HG03095 (cell line): ENCODE measurements at regions not wholly inside any gene's neighbourhood (a gene's known extent, or its start where the extent isn't known, plus 50 kb on each side); places are given as distances from the start of the nearest gene placed in this dataset.
"Not testable (repeated sequence)": the region's sequence is repeated elsewhere in the genome, so short reads cannot be mapped to it uniquely, and the experiment has no call there.

ENCODE experiments used
- ATAC-seq: cut with Tn5 transposase; IDR thresholded peaks from one replicate; pipeline ENCODE4 v1.9.1; 2021; ENCODE audit warnings: moderate library complexity; ENCODE audit not compliant: unreplicated experiment

DNA sequence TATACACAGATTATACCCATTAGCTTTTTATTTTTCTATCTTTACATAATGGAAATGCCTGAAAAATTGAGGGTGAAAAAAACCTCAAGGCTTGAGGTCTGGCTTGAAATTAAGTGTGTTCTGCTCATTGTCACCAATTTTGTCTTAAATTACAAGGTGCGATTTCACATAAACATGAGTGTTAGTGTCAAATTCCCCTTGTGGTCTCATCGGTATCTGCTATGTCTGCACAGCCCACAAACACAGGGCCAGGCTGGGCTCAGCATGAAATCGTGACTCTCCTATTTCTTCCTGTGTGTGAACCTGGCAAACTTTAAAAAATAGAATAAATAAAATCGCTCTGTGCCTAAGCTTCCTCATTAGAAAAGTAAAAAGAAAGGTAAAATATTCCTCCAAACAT, 109.1 kb downstream of the CRLF2 start:
- ATAC-seq, result no peak

DNA sequence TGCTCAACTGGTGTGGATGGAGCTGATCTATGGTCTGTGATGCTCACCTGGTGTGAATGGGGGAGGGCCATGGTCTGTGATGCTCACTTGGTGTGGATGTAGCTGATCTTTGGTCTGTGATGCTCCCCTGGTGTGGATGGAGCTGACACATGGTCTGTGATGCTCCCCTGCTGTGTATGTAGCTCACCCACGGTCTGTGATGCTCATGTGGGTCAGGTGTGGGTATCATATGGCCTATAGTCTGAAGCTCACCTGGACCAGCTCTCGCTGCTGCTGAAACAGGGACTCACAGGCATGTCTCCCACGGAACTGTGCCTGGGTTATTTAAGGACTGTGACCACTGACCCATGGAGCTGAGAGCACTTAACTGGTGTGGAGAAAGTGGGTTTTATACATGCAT, 109.7 kb downstream of the CRLF2 start:
- no peak for ATAC-seq

DNA sequence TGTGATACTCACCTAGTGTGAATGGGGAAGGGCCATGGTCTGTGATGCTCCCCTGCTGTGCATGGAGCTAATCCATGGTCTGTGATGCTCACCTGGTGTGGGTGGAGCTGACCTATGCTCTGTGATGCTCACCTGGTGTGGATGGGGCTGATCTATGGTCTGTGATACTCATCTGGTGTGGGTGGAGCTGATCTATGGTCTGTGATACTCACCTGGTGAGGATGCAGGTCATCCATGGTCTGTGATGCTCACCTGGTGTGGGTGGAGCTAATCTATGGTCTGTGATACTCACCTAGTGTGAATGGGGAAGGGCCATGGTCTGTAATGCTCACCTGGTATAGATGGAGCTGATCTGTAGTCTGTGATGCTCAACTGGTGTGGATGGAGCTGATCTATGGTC, 110.2 kb downstream of the CRLF2 start:
- ATAC-seq, result not testable (repeated sequence)

DNA sequence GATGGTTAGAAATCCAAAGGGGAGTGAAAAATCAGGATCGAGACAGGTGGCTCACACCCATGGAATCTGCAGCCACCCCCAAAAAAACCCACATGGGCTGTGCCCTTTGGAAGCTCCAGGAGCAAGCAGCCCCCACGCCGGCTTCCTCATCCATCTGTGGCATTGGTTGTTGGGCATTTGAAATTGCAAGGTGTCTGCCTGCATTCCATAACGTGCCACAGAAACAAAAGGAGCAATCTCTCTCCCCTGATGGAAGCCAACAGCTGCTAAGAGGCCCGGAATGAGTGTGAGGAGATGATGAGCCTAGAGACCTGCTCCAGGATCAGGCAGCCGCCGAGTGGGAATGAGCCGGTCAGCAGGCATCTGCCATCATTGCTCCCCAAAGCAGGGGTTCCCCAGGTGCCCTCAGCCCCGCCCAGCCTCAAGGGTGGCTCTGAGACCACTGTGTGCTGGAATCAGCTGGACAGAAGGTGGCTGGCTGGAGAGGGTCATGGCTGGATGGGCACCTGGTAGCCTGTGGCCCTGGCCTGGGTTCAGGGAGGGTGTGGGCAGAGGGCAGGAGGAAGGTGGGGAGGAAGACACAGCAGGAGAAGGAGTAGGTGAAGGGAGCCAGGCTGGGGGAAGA, 113.2 kb downstream of the CRLF2 start:
- no peak for ATAC-seq

DNA sequence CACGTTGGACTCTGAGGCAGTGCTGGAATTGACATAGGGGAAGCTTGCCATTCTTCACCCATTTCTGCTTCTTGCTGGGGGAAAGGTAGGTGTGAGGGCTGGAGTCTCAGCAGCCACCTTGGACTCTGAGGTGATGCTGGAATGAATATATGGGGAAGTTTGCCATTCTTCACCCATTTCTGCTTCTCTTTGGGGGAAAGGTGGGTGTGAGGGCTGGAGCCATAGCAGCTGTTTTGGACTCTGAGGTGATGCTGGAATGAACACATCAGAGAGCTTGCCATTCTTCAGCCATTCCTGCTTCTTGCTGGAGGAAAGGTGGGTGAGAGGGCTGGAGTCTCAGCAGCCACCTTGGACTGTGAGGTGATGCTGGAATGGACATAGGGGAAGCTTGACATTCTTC, 115.1 kb downstream of the CRLF2 start:
- no peak for ATAC-seq

DNA sequence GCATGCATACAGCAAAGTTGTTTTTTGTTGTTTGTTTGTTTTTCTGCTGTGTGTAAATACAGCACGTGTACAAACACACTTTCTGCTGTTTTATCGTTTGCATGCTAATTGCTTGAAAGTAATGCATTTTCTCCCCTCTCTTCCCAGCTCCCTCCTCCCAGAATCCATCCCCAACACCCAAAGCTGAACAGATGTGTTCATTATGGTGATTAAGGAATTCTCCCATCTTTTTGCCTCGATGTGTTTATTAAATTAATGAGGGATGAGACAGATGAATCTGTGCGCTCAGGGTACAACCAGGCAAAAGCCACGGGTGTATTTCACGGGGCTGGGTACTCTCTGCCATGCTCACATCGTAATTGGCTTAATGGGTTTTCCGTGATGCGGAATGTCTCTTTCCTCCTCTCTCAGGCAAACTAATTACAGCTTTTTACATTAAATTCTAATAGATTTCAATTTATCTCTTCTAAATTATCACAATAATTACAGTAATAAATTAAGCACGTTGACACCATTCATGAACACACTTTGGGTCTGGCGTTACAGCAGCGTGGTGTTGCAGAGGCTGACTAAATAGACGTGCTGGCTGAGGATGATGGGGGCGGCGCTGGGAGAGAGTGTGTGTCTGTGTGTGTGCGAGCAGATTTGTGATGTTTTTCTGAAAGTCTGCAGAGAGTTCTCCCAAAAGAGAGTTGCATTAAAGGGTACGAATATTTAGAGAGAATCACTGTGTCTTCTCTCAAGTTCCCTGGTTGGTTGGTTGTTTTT, 117.7 kb downstream of the CRLF2 start:
- ATAC-seq, result no peak

DNA sequence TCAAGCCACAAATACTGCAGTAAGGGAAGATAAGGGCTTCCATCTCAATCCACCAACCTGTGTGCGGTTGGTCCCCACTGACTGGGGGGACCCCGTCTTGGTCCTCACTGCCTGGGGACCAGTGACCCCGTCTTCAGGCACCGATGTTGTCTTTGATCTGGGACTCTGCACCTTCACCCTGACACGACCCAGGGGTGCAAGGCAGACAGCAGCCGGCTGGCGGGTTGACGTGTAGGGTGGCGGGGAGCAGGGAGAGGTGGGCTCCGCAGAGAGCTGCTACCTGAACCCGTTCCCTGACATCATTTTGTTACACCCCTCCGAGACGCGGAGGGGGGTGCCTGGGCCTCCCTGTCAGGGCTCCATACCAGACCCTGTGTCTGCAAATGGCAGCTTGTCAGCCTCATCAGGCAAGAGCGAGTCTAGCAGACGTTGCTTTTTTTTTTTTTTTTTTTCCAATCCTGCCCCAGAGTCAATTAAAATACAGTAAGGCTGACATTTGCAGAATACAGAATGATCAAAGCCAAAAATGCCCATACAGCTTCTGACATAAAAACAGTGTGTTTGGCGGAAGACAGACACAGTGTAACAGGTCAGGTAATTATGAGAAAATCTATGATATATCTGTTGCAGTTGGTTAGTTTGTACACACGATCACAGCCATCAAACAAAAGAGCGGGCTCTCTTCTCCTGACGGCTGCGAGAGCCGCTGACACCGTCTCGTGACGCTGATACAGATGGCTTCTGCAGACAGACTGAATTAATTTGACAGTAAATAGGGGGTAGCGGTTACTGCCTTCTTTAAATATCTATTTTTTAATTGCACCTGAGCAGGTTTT, 118.6 kb downstream of the CRLF2 start:
- no peak for ATAC-seq

DNA sequence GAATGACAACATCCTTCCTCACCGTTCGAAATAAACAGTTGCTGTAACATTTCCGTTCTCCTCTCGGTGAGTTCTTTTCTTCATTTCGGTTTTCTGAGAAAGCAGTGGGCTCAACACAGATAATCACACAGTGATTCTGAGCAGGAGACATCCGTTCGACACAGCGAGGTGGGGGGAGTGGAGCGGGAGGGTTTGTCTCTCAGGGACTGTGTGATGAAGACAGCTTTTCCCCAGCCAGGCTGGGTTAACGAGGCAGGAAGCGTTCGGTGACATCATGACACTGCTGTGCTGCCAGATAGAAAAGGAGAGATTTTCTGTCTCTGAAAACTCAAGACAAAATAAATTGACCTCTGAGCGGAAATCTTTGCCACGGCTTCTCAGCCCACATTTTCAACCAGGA, 119.3 kb downstream of the CRLF2 start:
- ATAC-seq, result no peak

DNA sequence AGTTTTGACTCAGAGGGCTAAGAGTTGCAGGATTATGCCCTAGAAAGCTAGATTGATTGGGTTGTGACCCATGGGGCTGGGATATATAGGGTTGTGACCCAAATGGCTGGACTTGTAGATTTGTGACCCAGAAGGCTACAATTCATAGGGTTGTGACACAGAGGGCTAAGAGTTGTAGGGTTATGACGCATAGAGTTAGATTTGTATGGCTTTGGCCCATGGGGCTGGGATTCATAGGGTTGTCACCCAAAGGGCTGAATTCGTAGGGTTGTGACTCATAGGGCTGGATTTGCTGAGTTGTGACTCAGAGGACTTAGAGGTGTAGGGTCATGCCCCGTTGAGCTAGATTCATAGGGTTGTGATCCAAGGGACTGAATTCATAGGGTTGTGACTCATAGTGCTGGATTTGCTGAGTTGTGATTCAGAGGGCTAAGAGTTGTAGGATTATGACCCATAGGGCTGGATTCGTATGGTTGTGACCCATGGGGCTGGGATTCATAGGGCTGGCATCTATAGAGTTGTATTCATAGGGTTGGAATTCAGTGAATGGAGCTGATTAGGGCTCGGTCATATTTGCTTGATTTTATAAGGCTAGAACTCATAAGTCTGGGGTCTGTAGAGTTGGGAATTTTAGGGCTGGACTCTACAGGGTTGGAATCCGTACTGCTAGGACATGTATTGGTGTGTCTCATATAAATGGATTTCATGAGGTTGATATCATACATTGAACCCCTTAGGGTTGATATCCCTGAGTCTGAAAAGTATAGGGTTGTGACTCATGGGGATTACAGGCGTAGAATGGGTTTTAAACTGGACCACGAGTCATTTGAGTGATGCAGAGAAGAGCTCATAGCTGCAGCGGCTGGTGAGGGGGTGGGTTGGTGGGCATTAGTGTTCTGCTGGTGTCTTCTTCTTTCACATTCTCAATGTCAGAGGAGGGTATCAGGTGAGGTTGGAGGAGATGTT, 125.7 kb downstream of the CRLF2 start:
- no peak for ATAC-seq

DNA sequence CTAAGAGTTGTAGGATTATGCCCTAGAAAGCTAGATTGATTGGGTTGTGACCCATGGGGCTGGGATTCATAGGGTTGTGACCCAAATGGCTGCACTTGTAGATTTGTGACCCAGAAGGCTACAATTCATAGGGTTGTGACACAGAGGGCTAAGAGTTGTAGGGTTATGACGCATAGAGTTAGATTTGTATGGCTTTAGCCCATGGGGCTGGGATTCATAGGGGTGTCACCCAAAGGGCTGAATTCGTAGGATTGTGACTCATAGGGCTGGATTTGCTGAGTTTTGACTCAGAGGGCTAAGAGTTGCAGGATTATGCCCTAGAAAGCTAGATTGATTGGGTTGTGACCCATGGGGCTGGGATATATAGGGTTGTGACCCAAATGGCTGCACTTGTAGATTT, 126.6 kb downstream of the CRLF2 start:
- ATAC-seq, result not testable (repeated sequence)

DNA sequence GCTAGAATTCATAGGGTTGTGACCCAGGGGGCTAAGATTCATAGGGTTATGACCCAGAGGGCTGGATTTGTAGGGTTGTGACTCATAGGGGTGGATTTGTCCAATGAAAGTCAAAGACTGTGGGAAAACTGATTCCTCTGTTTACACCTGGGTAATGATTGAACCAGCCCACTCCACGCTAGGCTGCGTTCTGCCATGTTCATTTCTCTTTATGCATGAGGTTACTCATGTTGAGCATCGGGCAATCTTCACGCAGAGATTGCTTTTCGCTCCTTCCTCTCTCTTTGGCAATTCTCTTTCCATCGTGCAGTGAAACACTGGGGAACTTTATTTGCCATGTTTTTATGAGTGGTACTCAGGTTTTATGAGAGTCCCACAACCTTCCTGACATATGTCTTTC, 127.8 kb downstream of the CRLF2 start:
- ATAC-seq, result no peak

DNA sequence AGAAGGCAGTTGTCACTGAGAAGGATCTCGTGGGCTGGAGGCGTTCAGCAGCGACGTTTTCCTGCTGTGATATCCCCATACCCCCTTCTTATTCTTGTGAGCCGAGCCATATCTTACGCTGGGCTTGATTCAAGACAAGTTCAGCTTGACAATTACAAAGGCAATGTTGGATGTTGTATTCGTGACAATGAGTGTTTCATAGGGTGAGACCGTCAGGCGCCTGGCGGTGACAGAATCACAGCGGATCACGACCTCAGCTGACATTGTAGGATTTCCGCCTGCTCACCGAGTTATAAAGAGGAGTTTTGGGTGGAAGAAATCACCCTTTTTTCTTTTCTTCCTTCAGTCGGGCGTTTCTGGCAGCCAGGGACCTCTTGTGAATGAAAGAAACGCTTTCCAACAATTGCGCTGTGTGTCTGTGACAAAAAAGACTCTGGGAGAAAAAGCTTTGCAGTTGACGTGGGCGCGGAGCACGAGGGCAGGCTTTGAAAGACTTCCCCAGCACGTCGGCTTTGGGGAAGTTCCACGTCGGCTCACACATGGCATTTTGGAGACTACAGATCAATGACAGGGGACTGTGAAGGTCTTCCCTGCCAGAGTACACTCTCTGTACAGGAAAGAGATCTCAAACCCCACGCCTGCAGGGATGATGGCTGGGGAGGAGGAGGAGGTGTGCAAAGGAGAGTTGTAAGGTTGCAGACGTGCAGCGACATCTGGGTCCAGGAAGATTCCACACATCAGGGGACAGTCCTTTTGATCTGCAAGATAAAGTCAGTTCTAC, 135.4 kb downstream of the CRLF2 start:
- ATAC-seq, result no peak

DNA sequence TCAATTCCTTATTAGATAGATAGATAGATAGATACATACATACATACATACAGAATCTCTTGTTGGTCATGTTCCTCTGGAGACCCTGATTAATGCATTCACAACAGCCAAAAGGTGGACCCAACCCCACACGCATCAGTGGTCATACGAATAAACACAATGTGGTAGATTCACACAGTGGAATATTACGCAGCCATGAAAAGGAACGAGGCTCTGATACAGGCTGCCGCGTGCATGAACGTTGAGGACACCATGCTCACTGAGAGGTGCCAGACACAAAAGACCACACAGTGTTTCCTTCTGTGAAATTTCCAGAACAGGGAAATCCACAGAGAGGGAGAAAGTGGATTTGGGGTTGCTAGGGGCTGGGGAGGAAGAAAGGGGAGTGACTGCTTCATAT, 136.7 kb downstream of the CRLF2 start:
- ATAC-seq, result no peak

DNA sequence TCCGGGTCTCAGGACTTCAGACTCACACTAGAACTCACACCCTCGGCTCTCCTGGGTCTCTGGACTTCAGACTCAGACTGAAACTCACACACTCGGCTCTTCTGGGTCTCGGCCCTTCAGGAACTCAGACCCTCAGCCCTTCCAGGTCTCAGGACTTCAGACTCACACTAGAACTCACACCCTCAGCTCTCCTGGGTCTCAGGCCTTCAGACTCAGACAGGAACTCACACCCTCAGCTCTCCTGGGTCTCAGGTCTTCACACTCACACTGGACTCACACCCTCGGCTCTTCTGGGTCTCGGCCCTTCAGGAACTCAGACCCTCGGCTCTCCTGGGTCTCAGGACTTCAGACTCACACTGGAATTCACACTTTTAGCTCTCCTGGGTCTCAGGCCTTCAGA, 137.3 kb downstream of the CRLF2 start:
- ATAC-seq, result no peak

DNA sequence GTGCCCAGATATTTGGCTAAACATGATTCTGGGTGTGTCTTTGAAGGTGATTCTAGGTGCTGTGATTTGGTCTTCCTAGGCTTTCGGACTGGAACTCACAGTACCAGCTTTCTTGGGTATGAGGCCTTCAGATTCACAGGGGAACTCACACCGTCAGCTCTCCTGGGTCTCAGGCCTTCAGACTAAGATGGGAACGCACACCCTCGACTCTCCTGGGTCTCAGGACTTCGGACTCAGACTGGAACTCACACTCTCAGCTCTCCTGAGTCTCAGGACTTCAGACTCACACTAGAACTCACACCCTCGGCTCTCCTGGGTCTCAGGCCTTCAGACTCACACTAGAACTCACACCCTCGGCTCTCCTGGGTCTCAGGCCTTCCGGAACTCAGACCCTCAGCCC, 137.7 kb downstream of the CRLF2 start:
- ATAC-seq, result no peak

DNA sequence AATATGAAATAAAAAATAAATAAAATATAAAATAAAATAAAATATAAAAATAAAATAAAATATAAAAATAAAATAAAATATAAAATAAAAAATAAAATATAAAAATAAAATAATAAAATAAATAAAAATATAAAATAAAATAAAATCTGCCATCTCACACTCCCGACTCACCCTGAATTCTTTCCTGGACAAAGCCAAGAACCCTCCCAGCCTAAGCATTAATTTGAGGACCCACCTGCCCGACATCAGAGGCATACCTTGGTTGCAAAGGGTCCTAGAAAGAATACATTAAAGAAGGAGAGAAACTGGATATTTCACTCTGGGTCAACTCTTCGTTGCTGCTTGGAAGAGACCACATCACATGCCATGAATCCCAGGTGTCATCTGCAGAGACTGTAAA, 138.3 kb downstream of the CRLF2 start:
- no peak for ATAC-seq

DNA sequence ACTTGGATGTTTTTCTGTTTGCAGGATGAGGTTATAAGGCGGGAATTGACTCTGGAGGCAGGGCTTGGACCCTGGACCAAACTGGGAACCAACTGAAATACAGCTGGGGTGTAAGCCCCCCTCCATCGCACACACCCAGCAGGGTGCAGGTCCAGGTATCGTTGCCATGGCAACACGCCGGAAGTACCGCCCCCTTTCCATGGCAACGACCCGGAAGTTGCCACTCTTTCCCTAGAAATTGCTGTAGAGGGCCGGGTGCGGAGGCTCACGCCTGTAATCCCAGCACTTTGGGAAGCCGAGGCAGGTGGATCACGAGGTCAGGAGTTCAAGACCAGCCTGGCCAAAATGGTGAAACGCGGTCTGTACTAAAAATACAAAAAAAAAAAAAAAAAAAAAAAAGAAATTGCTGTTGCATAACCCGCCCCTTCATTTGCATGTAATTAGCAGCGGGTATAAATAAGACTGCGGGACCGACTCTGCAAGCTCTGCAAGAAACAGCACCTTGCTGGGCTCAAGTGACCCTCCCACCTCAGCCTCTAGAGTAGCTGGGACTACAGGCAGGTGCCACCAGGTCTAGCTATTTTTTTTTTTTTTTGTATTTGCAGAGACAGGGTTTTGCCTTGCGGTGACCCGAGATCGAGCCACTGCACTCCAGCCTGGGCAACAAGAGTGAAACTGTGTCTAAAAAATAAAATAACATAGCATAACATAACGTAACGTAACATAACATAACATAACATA, 139.6 kb downstream of the CRLF2 start:
- ATAC-seq, result no peak

DNA sequence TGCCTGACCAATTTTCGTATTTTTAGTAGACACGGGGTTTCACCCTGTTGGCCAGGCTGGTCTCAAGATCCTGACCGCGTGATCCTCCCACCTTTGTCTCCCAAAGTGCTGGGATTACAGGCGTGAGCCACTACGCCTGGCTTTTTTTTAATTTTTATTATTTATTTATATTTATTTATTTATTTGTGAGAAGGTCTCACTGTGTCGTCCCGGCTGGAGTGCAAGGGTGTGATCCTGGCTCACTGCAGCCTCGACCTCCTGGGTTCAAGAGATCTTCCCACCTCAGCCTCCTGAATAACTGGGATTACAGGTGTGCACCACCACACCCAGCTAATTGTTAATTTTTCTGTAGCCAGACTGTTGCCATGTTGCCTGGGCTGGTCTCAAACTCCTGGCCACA, 141.1 kb downstream of the CRLF2 start:
- no peak for ATAC-seq

DNA sequence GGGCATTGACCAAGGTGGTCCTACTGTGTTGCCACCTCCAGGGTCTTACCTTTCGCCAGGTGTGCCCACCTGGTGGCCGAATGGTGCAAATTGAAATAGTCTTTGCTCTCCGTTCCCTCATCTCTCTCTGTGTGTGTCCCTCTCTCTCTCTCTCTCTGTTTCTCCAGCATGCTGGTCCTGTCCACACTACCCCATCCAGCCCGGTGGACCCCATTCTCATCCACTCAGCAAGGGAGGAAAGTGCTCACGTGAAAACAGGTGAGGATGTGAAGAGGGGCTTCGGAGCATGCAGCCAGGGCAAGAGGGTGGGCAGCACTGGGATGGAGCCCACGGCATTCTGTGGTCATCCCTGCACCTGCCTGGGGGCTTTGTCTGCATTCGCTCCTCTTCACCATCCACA, 150.1 kb downstream of the CRLF2 start:
- ATAC-seq, result no peak
